NCI-H226 (cell line): ENCODE measurements at regions not wholly inside any gene's neighbourhood (a gene's known extent, or its start where the extent isn't known, plus 50 kb on each side); places are given as distances from the start of the nearest gene placed in this dataset.

Source experiments
- DNase-seq: peaks from one replicate; pipeline ENCODE4 v3.0.0-alpha.2; 2015

DNA sequence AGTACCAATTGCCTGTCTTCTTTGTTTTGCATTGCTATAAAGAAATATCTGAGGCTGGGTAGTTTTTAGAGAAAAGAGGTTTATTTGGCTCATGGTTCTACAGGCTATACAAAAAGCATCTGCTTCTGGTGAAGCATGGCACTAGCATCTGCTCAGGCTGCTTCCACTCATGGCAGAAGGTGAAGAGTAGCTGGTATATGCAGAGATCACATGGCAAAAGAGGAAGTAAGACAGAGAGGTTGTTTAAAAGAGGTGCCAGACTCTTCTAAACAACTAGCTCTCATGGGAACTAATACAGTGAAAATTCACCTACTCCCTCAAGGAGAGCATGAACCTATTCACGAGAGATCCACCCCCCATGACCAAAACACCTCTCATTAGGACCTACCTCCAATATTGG lies 56.7 kb upstream of the GUCA2B start:
- no peak for DNase-seq

DNA sequence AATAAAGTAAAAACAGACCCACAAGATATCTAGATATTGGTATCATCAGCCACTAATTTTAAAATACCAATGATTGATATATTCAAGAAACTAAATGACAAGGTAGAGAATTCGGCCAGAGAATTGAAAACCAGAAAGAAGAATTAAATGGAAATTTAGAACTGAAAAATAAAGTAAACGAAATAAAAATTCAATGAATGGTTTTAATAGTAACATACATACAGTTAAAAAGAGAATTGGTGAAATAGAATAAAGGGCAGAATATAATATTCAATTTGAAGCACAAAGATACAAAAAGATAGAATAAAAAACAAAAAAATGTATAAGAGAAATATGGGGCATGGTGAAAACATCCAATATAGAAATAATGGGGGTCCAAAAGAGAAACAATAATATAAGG lies 64.0 kb upstream of the GUCA2B start:
- no peak for DNase-seq

DNA sequence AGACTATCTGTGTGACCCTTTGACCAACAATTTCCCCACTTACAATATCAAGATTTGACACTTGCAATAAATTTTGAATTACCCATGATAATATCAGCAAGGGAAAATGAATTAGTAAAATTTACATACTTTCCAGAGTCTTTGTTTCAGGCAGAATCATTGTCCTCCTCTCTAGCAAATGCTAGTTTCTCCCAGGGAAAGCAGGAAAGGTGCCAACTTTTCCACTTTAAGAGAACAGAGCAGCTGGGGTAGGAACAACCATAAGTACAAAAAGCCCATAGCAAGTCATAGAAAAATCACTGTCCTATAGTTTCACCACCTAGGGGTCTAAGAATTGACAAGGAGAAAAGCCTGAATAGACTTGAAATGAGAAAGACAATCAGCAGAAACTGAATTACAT lies 67.1 kb upstream of the GUCA2B start:
- no peak for DNase-seq

DNA sequence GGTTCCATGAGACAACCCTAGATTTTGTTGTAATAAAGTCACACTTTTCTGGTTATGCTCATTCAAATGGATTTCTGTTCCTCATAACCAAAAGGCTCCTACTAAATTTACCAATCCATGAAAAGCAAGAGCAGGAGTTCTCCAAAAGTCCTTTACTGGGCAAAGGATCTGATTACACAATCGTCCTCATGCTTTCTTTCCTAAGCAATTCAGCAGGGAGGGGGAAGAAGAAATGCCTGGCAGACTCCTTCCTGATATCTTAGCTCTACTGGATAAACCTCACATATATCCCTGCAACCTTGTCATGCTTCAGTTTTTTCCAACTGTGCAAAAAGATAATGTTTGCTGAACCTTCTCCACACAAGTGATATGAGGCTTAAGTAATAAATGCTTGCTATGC lies 67.6 kb upstream of the GUCA2B start:
- DNase-seq: peak; percentile 26

DNA sequence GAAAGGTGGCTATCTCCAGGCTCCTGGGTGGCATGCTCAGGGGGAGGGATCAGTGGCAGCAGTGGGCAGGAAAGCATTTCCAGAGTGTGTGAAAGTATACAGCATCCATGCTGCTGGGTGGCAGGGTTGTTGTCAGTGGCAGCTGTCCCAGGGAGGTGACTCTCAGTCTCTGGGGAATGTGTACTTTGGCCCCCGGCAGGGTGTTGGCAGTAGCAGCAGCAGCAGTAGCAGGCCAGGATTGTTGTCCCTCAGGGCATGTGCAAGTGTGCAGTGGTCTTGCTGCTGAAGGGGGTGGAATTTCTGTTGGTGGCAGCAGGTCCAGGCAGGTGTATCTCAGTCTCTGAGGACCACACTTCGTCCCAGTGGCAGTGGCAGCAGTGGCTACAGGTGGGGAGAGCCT lies 71.7 kb upstream of the GUCA2B start:
- no peak for DNase-seq

DNA sequence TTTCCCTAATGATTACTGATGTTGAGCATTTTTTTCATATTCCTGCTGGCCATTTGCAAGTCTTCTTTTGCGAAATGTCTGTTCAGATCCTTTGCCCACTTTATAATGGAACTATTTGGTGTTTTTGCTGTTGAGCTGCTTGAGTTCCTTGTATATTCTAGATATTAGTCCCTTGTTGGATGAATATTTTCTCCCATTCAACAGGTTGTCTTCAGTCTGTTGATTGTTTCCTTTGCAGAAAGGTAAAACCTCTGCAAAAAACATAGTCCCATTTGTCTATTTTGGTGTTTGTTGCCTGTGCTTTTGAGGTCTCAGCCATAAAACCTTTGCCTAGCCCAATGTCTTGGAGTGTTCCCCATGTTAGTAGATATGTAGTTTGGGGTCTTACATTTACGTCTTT lies 78.0 kb upstream of the GUCA2B start:
- DNase-seq: no peak

DNA sequence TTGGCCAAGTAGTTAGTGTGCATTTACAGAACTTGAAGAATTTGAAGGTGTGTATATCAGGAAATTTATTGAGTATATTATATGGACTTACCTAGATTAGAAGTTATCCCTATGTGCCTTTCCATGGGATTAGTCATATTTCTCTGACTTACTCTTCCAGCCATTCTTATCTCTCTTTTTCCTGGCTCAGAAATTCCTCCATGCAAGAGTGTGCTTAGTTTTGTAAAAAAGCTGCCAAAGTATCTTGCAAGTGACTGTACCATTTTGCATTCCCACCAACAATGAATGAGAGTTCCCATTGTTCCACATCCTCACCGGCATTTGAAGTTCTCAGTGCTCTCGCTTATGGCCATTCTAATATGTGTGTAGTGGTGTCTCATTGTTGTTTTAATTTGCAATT lies 82.2 kb upstream of the GUCA2B start:
- DNase-seq: peak; percentile 55

DNA sequence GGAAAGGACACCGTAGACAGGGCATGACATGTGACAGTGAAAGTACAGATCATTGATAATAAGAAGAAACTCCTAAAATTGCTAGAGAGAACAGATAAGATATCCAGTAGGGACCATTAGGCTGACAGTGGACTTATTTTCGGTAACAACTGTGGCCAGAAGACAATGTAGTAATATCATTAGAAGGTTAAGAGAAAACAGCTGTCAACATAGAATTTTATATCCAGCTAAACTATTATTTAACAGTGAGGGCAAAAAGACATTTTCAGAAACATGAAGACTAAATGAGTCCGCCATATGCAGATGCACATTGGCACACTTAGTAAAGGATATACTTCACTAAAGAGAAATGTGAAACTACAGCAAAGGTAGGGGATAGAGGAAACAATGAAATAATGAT lies 95.4 kb upstream of the GUCA2B start:
- no peak for DNase-seq

DNA sequence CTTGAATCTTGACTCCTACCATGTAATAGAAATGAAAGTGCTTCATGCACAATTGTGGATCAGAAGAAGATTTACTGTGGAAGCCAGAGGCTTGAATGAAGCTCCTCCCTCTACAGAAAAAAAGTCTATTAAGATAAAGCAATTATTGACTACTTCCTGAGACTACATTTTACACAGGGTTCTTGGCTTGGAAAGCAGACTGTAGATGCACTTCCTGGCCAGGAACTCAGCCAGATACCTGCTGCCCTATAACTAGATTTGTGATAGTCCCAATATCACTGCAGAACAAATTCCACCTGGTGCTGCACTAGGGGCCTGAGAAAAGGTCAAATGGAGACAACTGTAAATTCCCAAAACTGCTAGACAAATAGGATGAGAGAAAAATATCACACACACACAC lies 96.8 kb upstream of the GUCA2B start:
- no peak for DNase-seq

DNA sequence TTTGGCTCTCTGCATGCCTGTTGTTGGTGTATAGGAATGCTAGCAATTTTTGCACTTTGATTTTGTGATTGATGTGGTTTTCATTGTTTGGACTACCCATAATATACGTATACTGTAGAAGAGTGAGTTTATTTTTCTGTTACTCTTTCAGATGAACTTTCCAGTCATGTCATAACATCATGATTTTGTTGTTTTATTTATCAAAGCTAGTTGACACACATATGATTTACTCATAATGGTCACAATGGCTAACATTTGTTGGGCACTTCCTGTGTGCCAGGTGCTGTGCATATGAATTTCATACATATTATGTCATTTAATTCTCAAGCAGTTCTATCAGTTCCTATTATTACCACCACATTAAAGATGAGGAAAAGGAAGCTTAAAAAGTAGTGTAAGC lies 98.1 kb upstream of the GUCA2B start:
- DNase-seq: no peak

DNA sequence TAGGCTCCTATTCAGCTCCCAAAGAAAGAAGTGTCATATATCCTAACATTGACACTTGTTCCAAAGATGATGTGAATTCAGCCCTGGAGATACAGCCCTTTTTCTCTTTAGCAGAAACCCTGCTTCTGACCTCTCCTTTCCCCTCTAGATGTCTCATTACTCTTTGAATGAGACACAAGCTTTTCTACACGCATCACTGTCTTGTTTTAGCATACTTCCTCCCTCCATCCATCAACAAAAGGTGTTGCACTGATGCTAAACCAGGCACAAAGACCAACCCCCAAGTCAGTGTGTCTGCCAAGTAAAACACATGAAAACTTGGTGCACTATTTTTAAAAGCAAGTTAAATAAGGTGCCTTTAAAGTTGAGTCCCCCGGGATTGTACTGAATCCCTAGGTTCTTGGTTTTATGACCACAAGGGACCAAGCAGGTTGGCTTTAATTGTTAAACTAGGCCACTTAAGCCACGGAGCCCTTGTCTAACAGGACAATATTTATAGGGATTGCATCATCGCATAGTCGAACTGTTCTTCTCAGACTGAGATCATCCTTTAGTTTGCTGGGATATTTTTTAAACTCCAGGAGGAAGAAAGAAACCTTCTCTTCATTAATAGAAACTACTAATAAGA lies 101.0 kb upstream of the GUCA2B start:
- DNase-seq: no peak

DNA sequence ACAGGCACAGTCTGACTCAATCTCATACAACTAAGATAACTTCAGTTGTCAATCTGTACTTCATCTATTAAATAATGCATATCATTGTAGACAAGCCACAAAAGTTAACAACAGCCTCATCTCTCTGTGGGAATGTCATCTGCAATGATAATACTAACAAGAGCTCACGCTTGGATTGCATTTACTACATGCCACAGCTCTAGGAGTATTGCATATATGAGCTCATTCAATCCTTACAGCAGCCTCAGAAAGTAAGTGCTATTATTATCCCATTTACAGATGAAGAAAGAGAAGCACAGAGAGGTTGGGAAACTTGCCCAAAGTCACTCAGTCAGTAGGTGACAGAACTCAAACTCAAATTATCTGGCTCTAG lies 105.7 kb upstream of the GUCA2B start:
- DNase-seq: no peak

DNA sequence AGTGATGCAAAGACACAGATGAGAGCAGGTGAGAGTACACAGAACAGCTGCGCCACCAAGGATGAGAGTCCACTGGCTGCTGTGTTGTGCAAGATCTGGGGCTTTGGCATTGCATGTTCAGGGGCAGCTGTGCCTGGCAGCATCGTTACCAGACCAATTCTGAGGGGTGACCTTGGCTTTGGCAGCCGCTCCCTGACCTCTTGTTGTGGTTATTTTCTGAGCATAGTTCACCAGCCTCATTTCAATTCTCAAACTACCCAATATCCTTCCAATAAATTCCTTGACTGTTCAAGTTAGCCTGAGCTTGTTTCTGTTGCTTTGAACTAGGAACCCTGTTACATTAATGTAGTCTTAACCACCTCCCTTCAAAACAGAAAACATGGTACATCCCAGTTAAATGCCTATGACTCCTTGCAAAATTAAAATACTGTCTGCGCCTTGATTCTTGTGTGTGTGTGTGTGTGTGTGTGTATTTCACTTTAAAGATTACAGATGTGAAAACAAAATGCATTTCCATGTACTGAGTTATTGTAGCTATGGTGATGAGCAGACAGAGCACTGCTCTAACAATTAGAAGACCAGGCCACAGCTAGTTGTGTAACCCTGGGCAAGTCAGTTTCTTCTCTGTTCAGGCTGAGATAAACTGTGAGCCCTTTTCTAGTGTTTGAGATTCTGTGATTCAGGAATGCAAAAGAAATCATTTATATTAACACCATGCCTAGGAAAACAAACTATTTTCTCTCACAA lies 106.3 kb upstream of the GUCA2B start:
- DNase-seq: no peak

DNA sequence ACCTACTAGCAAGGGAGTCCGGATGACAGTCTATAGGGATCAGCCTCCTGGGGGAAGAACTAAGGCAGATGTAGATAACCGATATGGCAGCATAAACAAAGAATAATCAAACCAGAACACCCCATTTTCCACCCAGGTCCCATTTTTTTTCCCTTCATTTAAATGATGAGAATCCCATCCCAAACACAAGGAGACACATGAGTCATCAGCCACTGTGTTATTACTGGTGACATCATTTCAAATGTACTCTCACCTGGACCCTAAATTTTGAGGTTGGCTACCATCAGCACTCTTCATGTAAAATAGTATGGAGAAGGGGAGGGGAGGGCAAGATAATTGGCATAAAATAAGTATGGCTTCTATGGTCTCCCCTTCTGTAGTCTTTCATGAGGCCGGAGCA lies 108.9 kb upstream of the GUCA2B start:
- DNase-seq: no peak

DNA sequence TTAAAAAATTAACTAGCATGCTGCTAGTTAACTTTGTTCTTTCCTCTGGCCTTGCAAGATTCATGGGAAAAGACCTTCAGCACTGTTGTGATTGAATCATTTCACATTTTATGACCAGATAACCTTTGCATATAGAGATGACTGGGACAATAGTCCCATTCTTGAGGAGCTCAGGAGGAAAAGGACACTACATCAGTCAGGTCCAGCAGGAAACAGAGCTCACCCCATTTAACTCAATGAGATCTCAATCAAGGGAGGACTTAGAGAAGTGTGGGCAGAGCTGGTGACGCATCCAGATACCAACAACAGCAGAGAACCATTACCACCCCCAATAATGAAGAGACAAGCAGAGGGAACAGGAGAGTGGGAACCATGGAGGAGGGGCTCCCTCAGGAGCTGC lies 109.4 kb upstream of the GUCA2B start:
- DNase-seq: no peak

DNA sequence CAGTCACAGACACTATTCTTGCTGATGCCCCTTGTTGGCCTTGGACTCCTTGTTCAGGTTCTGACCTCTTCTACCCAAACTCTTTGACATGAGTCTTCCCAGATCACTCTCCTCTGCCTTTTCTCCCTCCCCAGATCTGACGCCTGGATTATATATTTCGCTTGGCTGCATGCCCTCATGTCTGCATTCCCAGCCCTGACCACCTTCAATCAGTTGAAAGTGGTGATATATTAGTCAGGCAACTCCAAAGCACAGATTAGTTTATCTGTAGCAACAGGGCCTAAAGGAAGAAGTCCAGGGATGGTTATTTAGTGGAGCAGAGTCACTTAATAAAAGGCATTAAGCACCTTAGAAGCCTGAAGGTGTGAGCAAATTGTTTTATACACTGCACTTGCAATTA lies 110.0 kb upstream of the GUCA2B start:
- DNase-seq: no peak

DNA sequence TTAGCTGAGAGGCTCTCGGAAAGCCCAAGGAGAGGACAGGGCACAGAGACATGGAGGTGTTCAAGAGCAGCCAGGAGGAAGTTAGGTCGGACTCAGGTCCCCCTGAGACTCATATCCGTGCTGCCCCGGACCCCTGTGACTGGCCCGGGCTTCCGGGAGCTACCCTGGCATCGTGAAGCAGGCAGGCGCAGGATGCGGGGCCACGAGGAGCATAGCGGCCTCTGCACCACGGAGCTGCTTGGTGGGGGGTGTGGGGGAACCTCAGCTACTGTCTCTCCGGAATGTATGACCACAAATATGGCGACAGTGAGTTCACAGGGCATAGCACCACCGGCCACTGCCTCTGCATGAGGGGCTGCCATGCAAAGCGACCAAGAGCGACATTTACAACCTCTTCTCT lies 112.2 kb upstream of the GUCA2B start:
- no peak for DNase-seq

DNA sequence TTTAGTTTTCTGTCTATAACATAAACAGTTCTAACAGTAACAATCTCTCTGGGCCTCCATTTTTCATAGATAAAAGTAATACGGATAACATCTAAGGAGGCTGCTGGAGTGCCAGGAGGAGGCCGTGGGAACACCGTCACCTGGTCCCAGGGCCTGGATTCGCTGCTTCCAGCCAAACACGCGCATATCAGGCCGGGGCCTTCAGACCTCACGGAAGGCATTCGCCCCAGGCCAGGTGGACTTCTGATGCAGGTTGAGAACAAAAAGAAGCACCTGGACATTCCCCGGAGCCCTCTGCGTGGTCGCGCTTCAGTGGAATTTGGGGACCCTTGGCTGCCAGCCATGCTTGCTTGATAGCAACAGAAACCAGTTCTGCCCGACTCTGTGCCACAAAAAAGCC lies 113.1 kb upstream of the GUCA2B start:
- no peak for DNase-seq

DNA sequence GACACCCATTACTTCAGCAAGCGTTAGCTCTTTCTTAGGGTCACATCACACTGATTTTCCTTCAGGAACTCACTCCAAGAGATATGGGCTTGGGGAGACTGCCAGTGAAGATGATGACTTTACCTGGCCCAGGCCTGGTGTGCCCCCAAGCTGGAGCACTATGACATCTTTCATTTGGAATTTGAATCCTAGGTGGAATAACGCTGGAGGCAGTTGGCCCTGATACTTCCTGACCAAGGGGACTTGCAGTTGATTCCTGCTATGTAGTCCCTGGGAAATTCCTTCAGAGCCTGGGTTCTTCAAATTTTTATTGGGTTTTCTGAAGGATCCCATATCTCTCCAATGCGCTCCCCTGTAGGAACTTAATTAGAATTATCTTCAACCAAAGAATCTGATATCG lies 114.9 kb upstream of the GUCA2B start:
- no peak for DNase-seq

DNA sequence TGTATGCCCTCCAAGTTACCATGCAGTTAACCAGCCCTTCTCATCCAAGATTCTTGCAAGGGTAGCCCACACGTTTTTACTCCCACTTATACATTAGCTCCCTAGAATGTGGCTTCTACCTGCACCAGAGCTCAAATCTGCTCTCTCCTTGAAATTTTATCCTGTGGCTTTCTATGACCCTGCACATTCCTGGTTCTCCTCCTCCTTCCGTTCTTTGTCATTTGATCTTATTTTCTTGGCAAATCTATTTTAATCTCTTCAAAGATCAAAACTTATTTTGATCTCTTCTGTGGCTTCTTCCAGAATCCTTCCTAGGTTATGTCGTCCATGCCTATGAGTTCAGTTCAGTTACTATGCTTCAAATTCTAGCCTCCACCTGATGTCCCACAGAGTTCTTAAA lies 115.6 kb upstream of the GUCA2B start:
- no peak for DNase-seq

DNA sequence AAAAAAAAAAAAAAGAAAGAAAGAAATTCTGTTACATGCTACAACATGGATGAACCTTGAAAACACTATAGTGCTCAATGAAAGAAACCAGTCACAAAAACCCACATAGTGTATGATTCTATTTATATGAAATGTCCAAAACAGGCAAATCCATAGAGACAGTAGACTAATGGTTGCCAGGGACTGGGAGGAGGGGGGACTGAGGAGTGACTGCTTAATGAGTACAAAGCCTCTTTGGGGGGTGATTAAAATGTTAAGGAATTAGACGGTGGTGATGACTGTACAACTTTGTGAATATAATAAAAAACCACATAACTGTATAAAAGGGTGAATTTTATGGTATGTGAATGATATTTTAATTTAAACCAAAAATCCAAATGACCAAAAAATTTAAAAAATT lies 116.0 kb upstream of the GUCA2B start:
- DNase-seq: no peak

DNA sequence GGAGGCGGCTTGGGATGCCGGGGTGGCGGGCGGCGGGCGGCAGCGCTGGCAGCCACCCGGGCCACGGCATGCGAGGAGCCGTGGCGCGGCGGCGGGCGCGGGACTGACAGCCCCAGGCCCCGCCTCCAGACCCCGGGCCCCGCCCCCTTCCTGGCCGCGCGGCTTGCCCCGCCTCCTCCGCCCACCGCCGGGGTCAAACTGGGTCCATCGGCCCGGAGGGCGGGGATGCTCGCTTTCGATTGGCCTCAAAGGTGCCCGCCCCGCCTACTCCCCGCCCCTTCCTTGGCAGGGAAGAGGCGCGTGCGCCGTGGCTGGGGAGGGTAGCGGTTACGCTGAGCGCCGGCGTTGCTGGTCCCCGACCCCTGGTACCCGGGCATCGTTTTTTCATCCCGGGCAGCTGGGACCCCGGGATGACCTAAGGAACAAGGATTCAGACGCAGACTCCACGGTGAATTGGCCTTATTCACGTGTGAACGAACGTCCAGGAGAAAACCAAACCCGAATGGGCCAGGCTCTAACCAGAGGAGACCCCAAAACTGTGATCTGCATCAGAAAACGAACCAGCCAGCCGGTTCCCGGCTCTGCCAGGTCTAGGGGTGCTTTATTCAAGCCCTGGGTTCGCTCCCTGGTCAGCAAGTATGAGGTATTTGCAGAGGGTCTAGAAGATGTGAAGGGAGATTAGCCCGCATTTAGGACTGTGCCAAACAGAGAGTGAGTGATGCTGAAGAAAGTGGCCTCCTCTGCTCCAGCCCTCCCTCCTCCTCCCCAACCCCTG lies 117.2 kb upstream of the GUCA2B start:
- DNase-seq: peak; percentile 83

DNA sequence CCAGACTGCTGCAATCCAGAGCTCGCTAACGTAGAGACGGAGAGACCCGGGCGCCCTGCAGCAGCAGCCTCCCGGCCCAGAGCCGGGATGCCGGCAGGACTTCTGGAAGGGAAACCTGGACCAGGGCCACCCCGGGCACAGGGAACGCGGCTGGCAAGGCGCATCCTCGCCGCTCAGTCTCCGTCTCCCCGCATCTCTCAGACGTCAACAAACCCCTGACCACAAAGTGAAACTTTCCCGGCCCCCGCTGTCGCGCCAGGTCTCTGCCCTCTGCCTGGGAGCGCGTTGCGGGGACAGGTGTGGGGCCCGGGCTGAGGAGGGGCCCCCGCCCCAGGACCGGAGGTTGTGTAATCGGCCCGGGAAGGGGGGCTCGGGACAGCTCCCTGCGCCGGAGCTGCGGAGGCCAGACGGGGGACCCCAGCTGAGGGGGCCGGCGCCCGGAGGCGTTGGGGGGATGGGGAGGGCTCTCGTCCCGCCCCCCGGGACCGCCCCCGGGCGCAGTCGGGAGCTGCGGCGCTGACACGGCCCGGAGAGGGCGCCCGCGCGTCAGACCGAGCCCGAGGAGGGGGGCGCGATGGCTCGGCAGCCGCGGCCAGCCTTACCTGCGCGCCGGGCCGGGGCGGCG lies 116.6 kb upstream of the HIVEP3 start:
- peak; percentile 25 for DNase-seq

DNA sequence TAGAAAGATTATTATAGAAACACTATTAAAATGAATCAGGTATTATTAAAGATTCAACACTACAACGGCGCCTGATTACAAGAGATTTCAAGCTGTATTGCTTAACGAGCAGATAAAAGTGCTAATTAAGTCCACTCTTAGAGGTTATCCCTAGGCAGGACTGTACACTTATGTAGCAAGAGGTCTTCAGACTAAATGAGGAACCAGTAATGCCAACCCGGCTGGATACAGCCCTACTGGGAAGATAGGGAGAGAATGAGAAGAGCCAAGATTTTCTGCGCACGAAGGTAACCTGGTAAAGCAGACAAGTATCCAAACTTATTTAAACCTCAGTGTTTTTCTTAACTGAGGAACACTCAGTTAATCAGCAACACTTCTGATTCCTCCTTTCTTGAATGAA lies 115.7 kb upstream of the HIVEP3 start:
- DNase-seq: no peak
